ENCODE measurements at regions not wholly inside any gene's neighbourhood (a gene's known extent, or its start where the extent isn't known, plus 50 kb on each side); places are given as distances from the start of the nearest gene placed in this dataset.
A peak's percentile ranks its signal among the peaks of the same experiment; 100 is the strongest.

DNA sequence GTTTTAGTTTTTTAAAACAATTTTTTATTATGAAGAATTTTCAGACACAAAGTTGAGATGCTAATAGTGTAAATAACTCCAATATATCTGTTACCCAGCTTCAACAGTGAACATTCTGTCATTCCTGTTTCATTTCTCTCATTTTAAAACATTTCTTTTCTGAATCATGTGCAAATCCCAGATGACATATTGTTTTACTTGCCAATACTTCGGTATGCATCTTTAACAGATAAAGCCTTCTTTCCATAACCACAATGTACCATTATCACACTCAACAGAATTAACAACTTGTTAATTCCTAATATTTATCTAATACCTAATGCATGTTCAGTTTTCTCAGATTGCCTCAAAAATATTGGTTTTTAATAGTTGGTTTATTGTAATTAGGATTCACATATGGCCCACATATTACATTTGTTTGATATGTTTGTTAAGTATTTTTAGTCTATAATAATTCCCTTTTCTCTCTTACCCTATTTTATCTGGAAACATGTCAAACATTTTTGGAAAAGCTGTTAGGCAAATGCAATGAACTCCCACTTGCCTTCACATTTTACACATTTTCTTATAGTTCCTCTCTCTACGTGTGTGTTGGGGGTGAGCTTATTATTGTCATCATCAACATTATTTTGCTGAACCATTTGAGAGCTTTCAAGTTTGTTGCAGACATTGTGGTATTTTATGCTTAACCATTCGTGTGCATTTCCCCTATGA lies 58.7 kb upstream of the ANKRD55 start:
- H3K36me3 ChIP-seq (ENCODE audit: control insufficient read depth, insufficient read depth, low read length), result no peaks in the 10 kb centered on the region
- no peaks in the 10 kb centered on the region for H3K9me3 ChIP-seq (ENCODE audit: control insufficient read depth, insufficient read depth, low read length)
- no peaks in the 10 kb centered on the region for H3K4me1 ChIP-seq (ENCODE audit: control insufficient read depth, insufficient read depth, low read length)
- no peak overlapping the region for H3K27ac ChIP-seq (ENCODE audit: low read depth, low read length)
- no peak for DNase-seq (ENCODE audit: low read depth in 4 of 6, low spot score in 6 of 6)
- WGBS (ENCODE audit: insufficient coverage), result 60% methylated on average over 1 of the region's 3 CpGs
- H3K4me3 ChIP-seq (ENCODE audit: low read depth, low read length), result no peak overlapping the region
- no peaks in the 10 kb centered on the region for H3K27me3 ChIP-seq (ENCODE audit: control insufficient read depth, insufficient read depth, low read length)

DNA sequence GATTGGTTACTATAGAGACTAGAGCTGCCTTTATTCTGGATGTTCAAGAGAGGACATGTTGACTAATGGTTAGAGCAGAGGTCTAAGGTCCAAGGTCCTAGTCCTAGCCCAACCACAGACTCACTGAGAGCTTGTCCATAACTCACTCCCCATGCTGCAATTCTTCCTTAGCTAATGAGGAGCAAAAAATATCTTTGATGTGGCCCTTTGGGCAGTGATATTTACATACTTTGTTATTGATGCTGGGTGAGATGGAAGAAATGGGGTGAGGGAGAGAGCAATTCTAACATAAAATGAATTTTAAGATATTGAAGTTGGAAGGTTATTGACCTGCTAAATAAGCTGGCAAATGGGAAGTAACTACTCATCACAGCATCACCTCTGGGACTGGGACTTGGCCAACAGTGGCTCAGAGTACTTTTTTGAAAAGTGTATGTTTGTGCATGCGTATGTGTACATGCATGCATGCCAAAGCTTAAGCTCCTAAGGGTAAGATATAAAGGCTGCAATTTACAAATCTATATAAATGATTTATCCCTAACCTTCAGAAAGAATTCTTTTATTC lies 58.0 kb upstream of the ANKRD55 start:
- DNase-seq (ENCODE audit: low read depth in 4 of 6, low spot score in 6 of 6), result no peak
- WGBS (ENCODE audit: insufficient coverage), result no CpG with 5 or more reads among the region's 1 CpG

DNA sequence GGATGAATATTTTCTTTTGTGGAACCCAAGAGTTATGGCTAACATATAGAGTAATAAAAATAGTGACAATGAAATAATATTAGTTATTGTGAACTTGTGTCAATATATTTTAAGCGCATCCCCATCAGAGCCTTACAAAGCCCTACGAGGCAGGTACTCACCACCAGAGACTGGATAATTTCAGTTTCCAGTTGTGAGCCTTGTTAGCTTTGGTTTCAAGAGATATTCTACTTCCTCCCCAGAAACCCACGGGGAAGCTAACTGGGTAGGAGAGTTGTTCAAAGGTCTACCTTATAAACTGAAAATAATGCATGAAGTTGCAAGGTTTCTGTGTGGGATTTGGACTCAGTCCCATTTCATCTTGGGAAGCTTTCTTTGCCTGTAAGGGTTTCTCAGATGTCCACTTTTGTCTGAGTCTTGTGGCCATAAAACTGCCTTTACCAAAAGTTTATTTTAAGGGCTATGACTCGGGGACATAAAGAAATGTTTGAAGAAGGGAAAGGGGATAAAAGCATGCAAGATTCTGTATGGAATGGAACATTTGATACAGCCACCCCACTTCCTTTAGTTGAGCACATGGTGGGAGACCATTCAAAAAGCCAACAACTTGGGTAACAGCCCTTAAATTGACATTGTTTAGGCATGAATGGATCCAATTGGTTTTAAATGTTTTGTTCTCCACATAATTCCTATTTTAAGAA lies 57.4 kb upstream of the ANKRD55 start:
- no peaks in the 10 kb centered on the region for H3K9me3 ChIP-seq (ENCODE audit: control insufficient read depth, insufficient read depth, low read length)
- DNase-seq (ENCODE audit: low read depth in 4 of 6, low spot score in 6 of 6), result no peak
- no CpG with 5 or more reads among the region's 4 CpGs for WGBS (ENCODE audit: insufficient coverage)
- no peaks in the 10 kb centered on the region for H3K27me3 ChIP-seq (ENCODE audit: control insufficient read depth, insufficient read depth, low read length)
- H3K36me3 ChIP-seq (ENCODE audit: control insufficient read depth, insufficient read depth, low read length), result no peaks in the 10 kb centered on the region
- no peaks in the 10 kb centered on the region for H3K4me1 ChIP-seq (ENCODE audit: control insufficient read depth, insufficient read depth, low read length)
- no peak overlapping the region for H3K4me3 ChIP-seq (ENCODE audit: low read depth, low read length)
- H3K27ac ChIP-seq (ENCODE audit: low read depth, low read length), result no peak overlapping the region

More for the DNA sequence above, 58.0 kb upstream of the ANKRD55 start:
- H3K4me3 ChIP-seq (ENCODE audit: low read depth, low read length), result no peak overlapping the region
- no peaks in the 10 kb centered on the region for H3K27me3 ChIP-seq (ENCODE audit: control insufficient read depth, insufficient read depth, low read length)
- H3K27ac ChIP-seq (ENCODE audit: low read depth, low read length), result no peak overlapping the region
- no peaks in the 10 kb centered on the region for H3K36me3 ChIP-seq (ENCODE audit: control insufficient read depth, insufficient read depth, low read length)
- no peaks in the 10 kb centered on the region for H3K9me3 ChIP-seq (ENCODE audit: control insufficient read depth, insufficient read depth, low read length)
- H3K4me1 ChIP-seq (ENCODE audit: control insufficient read depth, insufficient read depth, low read length), result no peaks in the 10 kb centered on the region

DNA sequence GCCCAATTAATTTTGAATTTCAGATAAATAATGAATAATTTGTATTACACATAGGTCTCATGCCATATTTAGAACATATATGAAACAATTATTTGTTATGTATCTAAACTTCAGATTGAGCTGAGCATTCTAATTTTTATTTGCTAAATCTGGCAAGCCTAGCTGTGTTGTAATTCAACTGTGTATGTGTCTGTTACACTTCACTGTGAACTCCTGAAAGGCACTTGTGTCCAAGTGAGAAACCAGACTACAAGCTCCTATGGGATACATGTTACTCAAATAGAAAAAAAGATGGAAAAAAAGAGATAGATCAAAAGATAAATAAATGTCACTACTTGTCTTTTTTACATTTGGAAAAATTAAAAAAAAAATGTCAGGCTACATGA lies 56.5 kb upstream of the ANKRD55 start:
- H3K9me3 ChIP-seq (ENCODE audit: control insufficient read depth, insufficient read depth, low read length), result no peaks in the 10 kb centered on the region
- H3K36me3 ChIP-seq (ENCODE audit: control insufficient read depth, insufficient read depth, low read length), result no peaks in the 10 kb centered on the region
- no peaks in the 10 kb centered on the region for H3K4me1 ChIP-seq (ENCODE audit: control insufficient read depth, insufficient read depth, low read length)
- DNase-seq (ENCODE audit: low read depth in 4 of 6, low spot score in 6 of 6), result no peak
- H3K27ac ChIP-seq (ENCODE audit: low read depth, low read length), result no peak overlapping the region
- H3K4me3 ChIP-seq (ENCODE audit: low read depth, low read length), result no peak overlapping the region
- no peaks in the 10 kb centered on the region for H3K27me3 ChIP-seq (ENCODE audit: control insufficient read depth, insufficient read depth, low read length)

DNA sequence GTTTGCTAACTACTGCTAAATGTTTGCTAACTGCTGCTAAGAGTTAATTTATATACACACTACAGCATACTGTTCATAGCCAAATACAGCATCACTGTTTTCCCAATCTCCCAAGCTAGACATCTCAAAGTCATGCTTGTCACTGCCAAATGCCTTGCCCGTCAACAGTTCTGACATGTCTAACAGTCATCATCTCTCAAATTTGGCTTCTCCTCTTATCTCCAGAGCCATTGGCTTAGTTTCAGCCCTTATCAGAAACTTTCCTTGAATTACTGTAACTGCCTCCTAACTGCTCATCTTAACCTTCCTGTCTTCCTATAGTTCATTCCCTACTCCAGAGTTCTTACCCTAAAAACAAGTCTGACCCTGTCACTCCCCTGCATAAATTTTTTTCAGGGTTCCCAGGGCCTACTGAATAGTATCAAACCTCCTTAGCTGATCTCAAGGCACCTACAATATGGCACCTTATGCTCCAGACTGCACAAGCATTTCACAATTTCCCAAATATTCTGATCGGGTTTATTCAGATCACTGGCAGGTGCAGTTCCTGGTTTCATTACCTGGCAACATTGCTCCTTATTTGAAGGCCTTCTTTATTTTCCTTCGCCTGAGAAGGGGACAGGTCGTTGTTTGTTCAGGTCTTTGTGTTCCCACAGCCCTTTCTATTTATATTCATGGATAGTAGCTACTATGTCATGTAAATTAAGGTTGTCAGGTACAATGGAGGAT lies 55.9 kb upstream of the ANKRD55 start:
- Histone ChIP-seq H3K4me3 (ENCODE audit: low read depth, low read length) (no peak overlapping the region), H3K4me1 (ENCODE audit: control insufficient read depth, insufficient read depth, low read length) (no peaks in the 10 kb centered on the region), H3K9me3 (ENCODE audit: control insufficient read depth, insufficient read depth, low read length) (no peaks in the 10 kb centered on the region), H3K27me3 (ENCODE audit: control insufficient read depth, insufficient read depth, low read length) (no peaks in the 10 kb centered on the region), H3K27ac (ENCODE audit: low read depth, low read length) (no peak overlapping the region), H3K36me3 (ENCODE audit: control insufficient read depth, insufficient read depth, low read length) (no peaks in the 10 kb centered on the region)
- DNase-seq (ENCODE audit: low read depth in 4 of 6, low spot score in 6 of 6), result peak in 2 of 6 donors; percentile 20 to 69
- 67% methylated on average over 2 of the region's 4 CpGs for WGBS (ENCODE audit: insufficient coverage)

DNA sequence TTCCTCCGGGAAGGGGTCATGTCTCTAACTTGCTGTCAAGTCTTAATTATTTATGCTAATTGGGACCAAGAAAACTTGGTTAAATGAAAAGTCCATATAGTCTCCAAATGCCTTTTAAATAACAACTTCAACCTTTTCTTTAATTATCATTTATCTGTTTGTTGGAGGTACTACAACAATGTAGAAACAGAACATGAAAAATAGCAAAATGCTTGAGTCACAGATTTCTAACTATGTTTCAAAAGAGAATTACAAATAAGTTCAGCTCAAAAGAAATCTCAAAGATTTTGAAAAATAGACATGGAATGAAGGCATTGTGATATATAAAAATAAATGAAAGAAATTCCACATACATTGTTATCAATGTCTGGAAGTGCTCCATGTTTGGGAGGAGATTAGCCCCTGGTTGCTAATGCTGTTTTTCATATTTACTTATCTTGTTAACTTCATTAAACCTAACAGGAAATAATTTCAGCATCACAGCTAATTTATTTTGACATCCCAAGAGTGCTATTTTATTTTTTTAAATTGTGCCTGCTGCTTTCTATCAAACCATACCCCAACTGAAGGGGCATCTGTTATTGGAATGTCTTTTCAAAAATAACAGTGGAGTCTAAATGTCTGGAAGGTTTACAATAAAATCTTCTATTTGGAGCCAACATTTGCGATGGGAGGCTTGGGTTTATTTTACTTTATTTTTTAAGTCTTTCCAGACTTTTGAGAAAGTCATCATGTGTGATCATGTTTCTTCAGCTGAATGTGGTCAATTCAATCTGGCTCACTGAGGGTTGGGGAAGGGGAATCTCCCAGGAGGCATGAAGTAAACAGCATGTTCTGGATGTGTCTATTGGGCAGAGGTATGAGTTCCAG lies 53.1 kb upstream of the ANKRD55 start:
- no peaks in the 10 kb centered on the region for H3K9me3 ChIP-seq (ENCODE audit: control insufficient read depth, insufficient read depth, low read length)
- no peak overlapping the region for H3K27ac ChIP-seq (ENCODE audit: low read depth, low read length)
- DNase-seq (ENCODE audit: low read depth in 4 of 6, low spot score in 6 of 6), result peak in 1 of 6 donors; percentile 38
- H3K27me3 ChIP-seq (ENCODE audit: control insufficient read depth, insufficient read depth, low read length), result no peaks in the 10 kb centered on the region
- H3K4me3 ChIP-seq (ENCODE audit: low read depth, low read length), result no peak overlapping the region
- no peaks in the 10 kb centered on the region for H3K4me1 ChIP-seq (ENCODE audit: control insufficient read depth, insufficient read depth, low read length)
- H3K36me3 ChIP-seq (ENCODE audit: control insufficient read depth, insufficient read depth, low read length), result no peaks in the 10 kb centered on the region
- WGBS (ENCODE audit: insufficient coverage), result no CpG with 5 or more reads among the region's 2 CpGs

DNA sequence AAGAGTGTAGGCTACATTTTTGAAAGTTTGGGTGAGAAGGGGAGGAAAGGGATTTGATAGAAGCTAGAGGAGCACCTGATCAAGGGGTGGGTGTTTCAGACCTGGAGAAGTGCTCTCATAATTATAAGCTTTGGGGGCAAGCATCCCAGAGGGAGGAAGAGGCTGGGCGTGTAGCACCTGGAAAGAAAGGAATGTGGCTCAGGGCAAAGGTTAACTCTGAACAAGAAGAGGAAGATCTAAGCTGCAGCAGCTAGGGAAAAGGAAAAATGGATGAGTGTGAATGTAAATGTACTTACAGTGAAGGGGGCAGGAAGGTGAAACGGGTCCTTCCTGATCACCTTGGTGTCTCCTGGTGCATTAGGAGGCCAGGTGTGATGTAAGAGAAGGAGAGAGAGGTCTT lies 49.8 kb upstream of the ANKRD55 start:
- no peaks in the 10 kb centered on the region for H3K27me3 ChIP-seq (ENCODE audit: control insufficient read depth, insufficient read depth, low read length)
- no peaks in the 10 kb centered on the region for H3K9me3 ChIP-seq (ENCODE audit: control insufficient read depth, insufficient read depth, low read length)
- no peak overlapping the region for H3K27ac ChIP-seq (ENCODE audit: low read depth, low read length)
- no peaks in the 10 kb centered on the region for H3K36me3 ChIP-seq (ENCODE audit: control insufficient read depth, insufficient read depth, low read length)
- H3K4me3 ChIP-seq (ENCODE audit: low read depth, low read length), result no peak overlapping the region
- DNase-seq (ENCODE audit: low read depth in 4 of 6, low spot score in 6 of 6), result no peak
- 94% methylated on average over 2 of the region's 2 CpGs for WGBS (ENCODE audit: insufficient coverage)
- H3K4me1 ChIP-seq (ENCODE audit: control insufficient read depth, insufficient read depth, low read length), result peaks cover 7% of the 10 kb centered on the region

Measured in spinal cord (tissue), 9 donors.